ENCODE measurements at regions not wholly inside any gene's neighbourhood (a gene's known extent, or its start where the extent isn't known, plus 50 kb on each side); places are given as distances from the start of the nearest gene placed in this dataset.
"Not testable (repeated sequence)": the region's sequence is repeated elsewhere in the genome, so short reads cannot be mapped to it uniquely, and the experiment has no call there.

DNA sequence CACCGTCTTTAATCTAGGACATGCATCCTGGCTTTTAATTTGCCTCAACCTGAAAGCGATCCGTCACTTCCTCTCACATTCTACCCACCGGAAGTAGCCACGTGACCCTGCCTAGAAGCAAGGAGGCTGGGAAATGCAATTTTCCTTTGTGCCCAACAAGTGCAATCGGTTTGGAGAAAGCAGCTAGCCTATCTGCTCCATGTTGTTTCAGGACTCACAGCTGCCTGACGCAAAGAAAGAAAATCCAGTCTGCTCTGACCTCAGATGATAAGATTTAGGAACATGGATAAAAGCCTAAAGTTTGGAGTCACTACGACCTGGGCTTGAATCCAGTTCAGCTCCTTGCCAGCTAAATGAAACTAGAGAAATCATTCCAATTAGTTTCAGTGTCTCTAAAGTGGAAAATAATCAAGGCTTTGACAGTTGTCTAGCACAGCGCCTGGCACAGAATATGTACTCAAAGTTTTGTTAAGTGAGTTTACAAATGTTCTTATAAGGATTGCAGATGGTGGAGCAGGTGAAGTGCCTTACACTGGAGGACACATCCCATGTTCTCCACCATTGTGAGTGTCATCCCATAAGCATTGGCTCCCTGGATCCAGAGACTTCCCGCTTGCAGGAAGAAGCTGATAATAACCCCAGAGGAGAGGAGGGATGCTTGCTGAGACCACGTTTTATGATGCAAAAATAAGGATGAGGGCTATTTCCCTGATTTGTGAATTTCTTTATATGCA lies 553.7 kb downstream of the MN1 start:
- DNase-seq (ENCODE audit: low read depth, low spot score) = no peak

- no peak for DNase-seq (ENCODE audit: low read depth, low spot score)
Measured at GRCh38 chr22:27250418-27250817, 551.1 kb downstream of the MN1 start.

GRCh38 chr22:27250886-27251285 lies 550.7 kb downstream of the MN1 start:
- no peak for DNase-seq (ENCODE audit: low read depth, low spot score)

DNA sequence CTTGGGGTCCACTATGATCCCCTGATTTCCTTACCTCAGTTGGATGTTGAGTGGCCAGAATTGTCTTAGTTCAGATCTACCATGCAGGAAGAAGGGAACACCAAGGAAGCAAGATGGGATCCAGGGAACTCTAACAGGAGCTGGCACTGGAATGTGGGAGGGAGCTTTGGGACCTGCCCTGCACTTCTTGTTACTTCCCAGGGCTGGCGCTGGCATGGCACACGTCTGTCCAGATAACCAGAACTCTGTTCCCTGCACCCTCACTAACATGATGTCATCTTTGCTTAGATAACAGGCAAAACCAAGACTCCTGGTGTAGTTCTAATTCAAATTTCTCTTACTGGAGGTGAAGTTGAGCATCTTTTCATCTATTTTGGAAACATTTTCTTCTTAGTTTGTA lies 550.0 kb downstream of the MN1 start:
- no peak for DNase-seq (ENCODE audit: low read depth, low spot score)

DNA sequence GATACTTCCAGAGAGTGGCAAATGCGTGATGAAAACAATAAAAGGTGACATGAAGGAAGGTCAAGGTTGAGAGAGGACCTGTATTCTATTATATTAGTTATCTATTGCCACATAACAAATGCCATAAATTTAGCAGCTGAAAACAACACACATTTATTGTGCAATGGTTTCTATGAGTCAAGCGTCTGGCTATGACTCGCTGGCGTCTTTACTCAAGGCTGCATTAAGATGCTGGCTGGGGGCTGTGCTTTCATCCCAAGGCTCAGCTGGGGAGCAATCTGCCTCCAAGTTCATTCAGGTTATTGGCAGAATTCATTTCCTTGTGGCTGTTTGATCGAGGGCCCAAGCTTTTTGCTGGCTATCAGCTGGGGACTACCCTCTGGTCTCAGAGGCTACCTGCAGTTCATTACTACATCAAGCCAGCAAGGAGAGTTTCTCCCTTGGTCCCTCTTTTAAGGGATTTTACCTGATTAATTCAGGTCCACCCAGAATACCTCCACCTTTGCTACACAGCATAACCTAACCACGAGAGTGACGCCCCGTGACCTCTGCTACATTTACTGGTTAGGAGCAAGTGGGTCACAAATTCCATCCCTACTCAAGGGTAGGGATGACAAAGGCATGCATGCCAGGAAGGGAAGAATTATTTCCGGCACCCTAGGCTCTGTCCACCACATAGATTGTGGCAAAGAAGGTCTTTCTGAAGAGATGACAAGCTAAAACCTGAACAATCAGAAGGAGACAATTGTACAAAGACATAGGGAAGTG lies 549.1 kb downstream of the MN1 start:
- no peak for DNase-seq (ENCODE audit: low read depth, low spot score)

GRCh38 chr22:27253108-27253902 lies 548.3 kb downstream of the MN1 start:
- DNase-seq (ENCODE audit: low read depth, low spot score) = no peak

DNA sequence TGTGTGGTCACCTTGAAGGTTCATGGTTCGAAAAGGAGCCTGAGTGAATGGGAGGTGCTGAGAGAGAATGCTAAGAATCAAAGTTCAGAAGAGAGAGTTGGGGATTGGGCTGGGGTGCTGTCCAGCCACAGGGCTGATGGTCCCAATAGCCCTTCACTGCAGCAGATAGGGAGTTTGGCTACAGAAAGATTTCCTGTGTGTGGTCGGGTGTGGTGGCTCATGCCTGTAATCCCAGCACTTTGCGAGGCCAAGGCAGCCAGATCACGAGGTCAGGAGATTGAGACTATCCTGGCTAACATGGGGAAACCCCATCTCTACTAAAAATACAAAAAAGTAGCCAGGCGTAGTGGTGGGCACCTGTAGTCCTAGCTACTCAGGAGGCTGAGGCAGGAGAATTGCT lies 547.5 kb downstream of the MN1 start:
- DNase-seq (ENCODE audit: low read depth, low spot score) = not testable (repeated sequence)

DNA sequence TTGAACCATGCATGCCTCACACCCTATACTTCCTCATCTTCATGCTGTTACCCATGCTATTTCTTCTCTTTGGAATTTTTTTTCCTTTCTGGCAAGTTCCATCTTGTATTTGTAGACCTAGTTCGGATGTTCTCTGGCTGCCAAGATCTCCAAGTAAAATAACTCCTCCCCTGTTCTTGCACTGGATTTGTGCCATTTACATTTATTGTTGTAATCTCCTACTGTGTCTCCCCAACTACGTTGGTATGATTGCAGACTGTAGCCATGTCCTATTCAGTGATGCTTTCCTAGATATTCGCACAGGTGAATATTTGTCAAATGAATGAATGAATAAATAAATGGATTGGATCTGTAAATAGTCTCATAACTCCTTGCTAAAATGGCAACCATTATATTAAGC lies 546.0 kb downstream of the MN1 start:
- no peak for DNase-seq (ENCODE audit: low read depth, low spot score)

- no peak for DNase-seq (ENCODE audit: low read depth, low spot score)
Measured at GRCh38 chr22:27257987-27258386, 543.6 kb downstream of the MN1 start.

DNA sequence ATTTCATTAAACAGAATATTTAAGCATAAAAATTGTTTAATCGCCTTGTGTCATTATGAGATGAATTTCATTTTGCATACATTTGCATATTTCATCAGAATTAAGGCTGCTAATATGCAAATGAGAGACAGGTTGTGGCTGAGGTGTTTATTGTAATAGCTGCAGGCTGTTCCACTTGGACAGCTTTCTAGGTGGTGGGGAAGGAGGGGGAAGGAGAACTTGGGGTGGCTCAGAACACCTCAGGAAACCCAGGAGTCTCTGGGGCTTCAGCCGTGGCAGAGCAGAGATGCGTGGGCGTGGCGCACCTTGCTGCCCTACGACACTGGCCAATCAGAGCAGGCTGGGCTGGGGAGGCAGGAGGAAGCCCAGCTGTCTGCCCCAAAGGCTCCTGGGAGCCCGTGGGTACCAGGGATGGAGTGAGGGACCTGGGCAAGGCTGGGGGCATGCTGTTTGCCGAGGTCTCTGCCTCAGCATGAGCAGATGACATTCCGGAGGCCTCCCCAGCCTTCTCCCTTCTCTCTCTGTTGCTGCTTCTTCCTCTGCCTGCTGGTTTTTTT lies 542.9 kb downstream of the MN1 start:
- DNase-seq (ENCODE audit: low read depth, low spot score) = no peak

- DNase-seq (ENCODE audit: low read depth, low spot score) = no peak
Measured at GRCh38 chr22:27259433-27259832, 542.1 kb downstream of the MN1 start.

DNA sequence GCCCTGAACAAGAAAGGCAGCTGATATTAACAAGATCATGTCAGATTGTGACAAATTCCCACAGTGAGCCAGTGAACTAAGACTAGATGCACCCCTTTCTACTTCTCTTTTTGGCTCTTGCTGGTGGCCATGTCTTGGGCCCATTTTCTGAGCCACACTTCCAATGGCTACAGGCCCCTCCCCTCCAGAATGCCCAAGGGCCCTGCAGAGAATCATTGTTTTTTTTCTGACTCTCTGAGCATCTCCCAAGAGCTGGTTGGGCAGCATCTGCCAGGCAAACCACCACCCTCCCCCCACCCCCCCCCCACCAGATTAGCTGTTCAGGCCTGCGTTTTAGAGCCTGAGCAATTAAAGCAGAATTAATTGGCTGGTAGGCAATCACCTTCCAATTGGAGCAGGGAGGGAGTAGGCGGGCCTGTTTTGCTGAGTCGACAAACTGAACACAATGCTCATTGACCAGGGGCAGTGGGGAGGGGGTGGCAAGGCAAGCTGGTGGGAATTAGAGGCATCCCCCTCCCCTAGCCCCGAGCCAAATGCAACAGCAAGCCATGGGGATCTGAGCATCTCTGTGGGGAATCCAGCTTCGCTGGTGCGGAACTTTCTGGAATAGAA lies 541.4 kb downstream of the MN1 start:
- no peak for DNase-seq (ENCODE audit: low read depth, low spot score)

- no peak for DNase-seq (ENCODE audit: low read depth, low spot score)
Measured at GRCh38 chr22:27262361-27262760, 539.2 kb downstream of the MN1 start.

DNA sequence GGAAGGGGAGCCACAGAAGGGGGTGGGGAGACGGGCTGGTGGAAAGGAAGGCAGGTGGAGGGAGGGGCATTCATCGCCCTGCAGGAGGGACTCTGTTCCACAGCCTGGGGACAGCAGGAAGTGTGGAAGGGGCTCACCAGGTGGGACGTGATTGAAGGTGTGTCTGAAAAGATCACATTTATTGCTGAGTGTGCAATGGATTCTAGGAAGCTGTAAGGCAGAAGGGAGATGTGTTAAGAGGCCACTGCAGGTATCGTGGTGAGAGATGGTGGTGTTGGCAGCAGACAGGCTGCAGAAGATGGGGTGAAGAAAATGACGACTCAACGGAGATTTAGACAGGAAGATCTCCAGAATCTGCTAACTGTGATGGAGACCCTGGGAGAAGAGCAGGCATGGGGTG lies 537.4 kb downstream of the MN1 start:
- no peak for DNase-seq (ENCODE audit: low read depth, low spot score)

DNA sequence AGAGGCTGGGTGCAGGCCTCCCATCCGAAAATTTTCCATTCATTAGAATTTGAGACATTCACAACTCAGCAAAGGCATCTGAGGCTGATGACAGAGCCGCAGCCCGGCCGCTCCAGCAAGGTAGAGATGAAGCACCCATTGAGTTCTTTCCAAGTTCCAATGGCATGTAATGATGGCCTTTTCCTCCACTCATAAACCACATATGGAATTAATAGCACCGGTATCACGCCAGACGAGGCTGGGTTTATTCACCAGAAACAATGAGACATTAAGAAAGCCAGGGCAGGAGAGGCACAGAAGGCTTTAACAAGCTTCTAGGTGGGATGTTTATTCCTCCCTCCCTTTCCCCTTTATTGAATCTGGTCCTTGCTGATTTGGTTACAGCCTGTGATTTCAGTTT lies 534.4 kb downstream of the MN1 start:
- no peak for DNase-seq (ENCODE audit: low read depth, low spot score)

DNA sequence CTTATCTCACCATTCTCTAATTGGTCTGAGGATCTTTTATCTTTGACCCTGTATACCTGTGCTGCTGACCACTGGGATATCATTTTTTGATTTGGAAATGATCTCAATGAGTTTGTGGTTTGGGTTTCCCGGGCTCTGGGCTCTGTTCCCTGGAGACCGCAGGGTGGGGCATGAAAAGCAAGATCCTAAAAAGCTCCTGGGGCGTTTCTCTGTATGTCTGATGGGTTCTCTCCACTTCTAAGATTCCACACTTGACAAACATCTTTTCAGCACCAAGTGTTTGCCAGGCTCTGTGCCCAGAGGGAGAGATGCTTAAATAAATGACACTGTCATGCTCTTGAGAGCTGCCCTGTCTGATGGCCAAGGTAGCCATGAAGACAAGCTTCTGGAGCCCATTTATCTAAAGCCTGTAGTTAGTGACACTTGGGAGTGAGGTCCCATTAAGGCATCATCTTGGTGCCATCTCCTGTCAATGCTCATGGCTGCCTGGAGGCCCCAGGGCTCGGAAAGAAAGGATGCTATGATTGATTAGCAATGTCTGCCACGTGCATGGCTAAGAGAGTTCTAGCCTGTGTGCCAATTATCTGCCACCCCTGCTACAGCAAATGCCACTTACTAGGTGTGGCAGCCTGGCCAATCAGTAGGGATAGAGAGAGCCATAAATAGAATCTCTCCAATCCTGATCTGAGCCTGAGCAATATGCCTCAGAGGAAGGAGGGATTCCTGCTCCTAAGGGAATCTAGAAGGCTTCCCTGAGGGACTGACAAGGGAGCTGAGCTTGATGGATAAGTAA lies 531.6 kb downstream of the MN1 start:
- no peak for DNase-seq (ENCODE audit: low read depth, low spot score)

DNA sequence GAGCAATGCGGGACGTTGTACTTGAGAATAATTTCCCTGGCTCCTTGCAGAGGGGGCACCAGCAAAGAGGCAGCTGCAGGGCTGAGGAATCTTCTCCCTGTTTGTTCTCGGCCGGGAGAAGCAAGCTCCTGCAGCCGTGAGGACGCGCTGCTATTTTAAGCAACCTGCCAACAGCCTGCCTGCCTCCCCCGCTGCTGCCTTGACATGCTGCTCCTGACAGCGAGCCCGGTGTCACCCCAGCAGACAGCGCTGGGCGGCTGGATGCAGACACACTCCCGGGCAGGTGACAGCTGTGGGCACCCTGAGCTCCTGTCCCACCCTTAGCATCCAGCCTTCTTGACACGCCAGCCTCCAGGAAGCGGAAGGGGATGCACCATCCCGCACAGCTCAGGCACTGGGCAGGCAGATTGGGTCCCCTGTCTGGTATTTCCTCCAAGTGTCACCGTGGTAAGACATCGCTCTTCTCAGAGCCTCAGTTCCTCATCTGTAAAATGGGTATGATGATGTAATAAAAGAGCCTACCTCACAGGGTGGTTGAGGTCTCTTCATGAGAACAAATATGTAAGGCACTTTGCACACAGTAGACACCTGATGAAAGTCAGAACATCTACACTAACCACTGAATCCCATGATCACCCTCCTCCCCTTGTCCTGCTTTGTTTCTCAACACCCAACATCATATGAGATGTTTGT lies 530.6 kb downstream of the MN1 start:
- DNase-seq (ENCODE audit: low read depth, low spot score) = no peak

DNA sequence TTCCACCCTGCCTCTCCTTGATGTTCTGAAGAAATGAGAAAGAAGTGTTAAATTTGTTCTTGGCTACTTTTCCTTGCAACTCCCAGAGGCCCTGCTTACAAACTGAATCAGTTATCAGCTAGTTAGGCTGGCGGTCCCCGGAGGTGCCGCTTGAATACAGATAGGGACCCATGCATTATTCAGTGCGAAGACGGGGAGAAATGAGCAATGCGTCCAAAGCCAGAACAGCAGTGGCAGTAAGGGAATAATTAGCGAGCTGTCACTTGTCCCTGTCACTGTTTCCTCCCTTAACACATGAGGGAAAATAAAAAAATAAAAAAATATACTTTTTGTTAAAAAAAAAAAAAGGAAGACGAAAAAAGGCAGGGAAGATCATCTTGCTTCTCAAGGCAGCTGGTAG lies 528.1 kb downstream of the MN1 start:
- DNase-seq (ENCODE audit: low read depth, low spot score) = no peak

- no peak for DNase-seq (ENCODE audit: low read depth, low spot score)
Measured at GRCh38 chr22:27273853-27274252, 527.7 kb downstream of the MN1 start.

- no peak for DNase-seq (ENCODE audit: low read depth, low spot score)
Measured at GRCh38 chr22:27274770-27275449, 526.6 kb downstream of the MN1 start.

Data from iPS DF 19.7 (cell line).